Stomach (tissue), 4 donors: ENCODE measurements at regions not wholly inside any gene's neighbourhood (a gene's known extent, or its start where the extent isn't known, plus 50 kb on each side); places are given as distances from the start of the nearest gene placed in this dataset.

Experiments used
- CTCF ChIP-seq, 7 experiments: fragments of 450-650 bp in 4 of 7; fragments of 200-600 bp in 3 of 7; sonication (generic) in 3 of 7; IDR thresholded peaks; one replicate each; pipeline ENCODE4 v1.5.1; 2016 to 2019; ENCODE audit warnings: antibody characterized with exemption in 7 of 7, control low read depth in 2 of 7, mild to moderate bottlenecking in 1 of 7
- EP300 ChIP-seq: sonication (generic); formaldehyde crosslinking; IDR thresholded peaks from one replicate; pipeline ENCODE4 v1.6.1; 2017; ENCODE audit warnings: antibody characterized with exemption
- POLR2A ChIP-seq, 4 donors: fragments of 450-650 bp; IDR thresholded peaks; one replicate each; pipeline ENCODE4 v1.6.1; 2016; ENCODE audit warnings: antibody characterized with exemption in 4 of 4, control low read depth in 2 of 4, mild to moderate bottlenecking in 1 of 4, moderate library complexity in 1 of 4
- POLR2AphosphoS5 ChIP-seq, 3 donors: sonication (generic); formaldehyde crosslinking; IDR thresholded peaks; one replicate each; pipeline ENCODE4 v1.6.1; 2016; ENCODE audit warnings: antibody characterized with exemption in 3 of 3

GRCh38 chr4:96879527-96879926 lies 1039.6 kb downstream of the PDHA2 start:
- TF ChIP-seq POLR2AphosphoS5 (IDR thresholded peaks at IDR 0.05): no peak
- TF ChIP-seq CTCF (IDR thresholded peaks at IDR 0.05): no peak
- no peak for TF ChIP-seq POLR2A (IDR thresholded peaks at IDR 0.05)
- TF ChIP-seq EP300: no peak
